GM12878 (cell line): ENCODE measurements at regions not wholly inside any gene's neighbourhood (a gene's known extent, or its start where the extent isn't known, plus 50 kb on each side); places are given as distances from the start of the nearest gene placed in this dataset.

ENCODE experiments used
- ASH2L ChIP-seq: fragments of 300-600, 200-600 bp; sonication (generic); IDR thresholded peaks from 2 replicates; pipeline ENCODE4 v1.6.1; 2017; ENCODE audit warnings: low read depth, mild to moderate bottlenecking, borderline replicate concordance
- BACH1 ChIP-seq: fragments of 450-650 bp; IDR thresholded peaks from 2 replicates; pipeline ENCODE4 v1.6.1; 2017; ENCODE audit warnings: mild to moderate bottlenecking, borderline replicate concordance
- CEBPB ChIP-seq, 2 experiments: fragments of 150-350 bp in 1 of 2; IDR thresholded peaks; 2 replicates each; pipeline ENCODE4 v1.6.1; 2012 to 2014; ENCODE audit warnings: low read depth in 2 of 2, low read length in 2 of 2, borderline replicate concordance in 1 of 2, inconsistent platforms in 1 of 2
- CREB1 ChIP-seq: IDR thresholded peaks from 2 replicates; pipeline ENCODE4 v1.6.1; 2012; ENCODE audit warnings: low read depth, mild to moderate bottlenecking, inconsistent platforms
- EED ChIP-seq: sonication (generic); IDR thresholded peaks from 2 replicates; pipeline ENCODE4 v1.6.1; 2016; ENCODE audit warnings: antibody characterized with exemption, low read depth
- ESRRA ChIP-seq: IDR thresholded peaks from 2 replicates; pipeline ENCODE4 v1.6.1; 2012; ENCODE audit warnings: mild to moderate bottlenecking, low read length, improper control_type of control experiment
- FOS ChIP-seq: IDR thresholded peaks from 3 replicates; pipeline ENCODE4 v1.6.1; 2011; ENCODE audit warnings: borderline replicate concordance; ENCODE audit not compliant: insufficient read length; ENCODE audit errors: extremely low read depth
- GATAD2B ChIP-seq: fragments of 450-650 bp; conservative IDR thresholded peaks from 2 replicates; pipeline ENCODE4 v1.6.1; 2017; ENCODE audit warnings: low read depth, mild to moderate bottlenecking, moderate library complexity
- HDGF ChIP-seq: fragments of 450-650 bp; IDR thresholded peaks from 2 replicates; pipeline ENCODE4 v1.6.1; 2016; ENCODE audit warnings: antibody characterized with exemption
- MYB ChIP-seq: fragments of 150-350 bp; IDR thresholded peaks from 2 replicates; pipeline ENCODE4 v1.6.1; 2014; ENCODE audit warnings: mild to moderate bottlenecking, low read depth, low read length, borderline replicate concordance
- RAD21 ChIP-seq: IDR thresholded peaks from 2 replicates; pipeline ENCODE4 v1.6.1; 2011; ENCODE audit warnings: mild to moderate bottlenecking, low read depth, low read length, moderate library complexity; ENCODE audit not compliant: insufficient read depth
- TAF1 ChIP-seq: IDR thresholded peaks from 2 replicates; pipeline ENCODE4 v1.6.1; 2011; ENCODE audit warnings: mild to moderate bottlenecking, low read depth, low read length, borderline replicate concordance
- TCF12 ChIP-seq: IDR thresholded peaks from 2 replicates; pipeline ENCODE4 v1.6.1; 2011; ENCODE audit warnings: low read depth, mild to moderate bottlenecking, low read length
- YBX1 ChIP-seq: fragments of 450-650 bp; IDR thresholded peaks from 2 replicates; pipeline ENCODE4 v1.6.1; 2016; ENCODE audit warnings: antibody characterized with exemption
- TF ChIP-seq, protein P1 (sequence below): fragments of 150-350 bp; IDR thresholded peaks from 2 replicates; pipeline ENCODE4 v1.6.1; 2016; ENCODE audit warnings: low read depth, low read length
- TF ChIP-seq, protein P2 (sequence below): IDR thresholded peaks from 2 replicates; pipeline ENCODE4 v1.6.1; 2012; ENCODE audit warnings: low read depth, low read length, improper control_type of control experiment
- TF ChIP-seq, protein P3 (sequence below): fragments of 450-650 bp; formaldehyde crosslinking; IDR thresholded peaks from 2 replicates; pipeline ENCODE4 v1.4.0; 2022; ENCODE audit warnings: mild to moderate bottlenecking, moderate library complexity
- TF ChIP-seq, protein P4 (sequence below): IDR thresholded peaks from 2 replicates; pipeline ENCODE4 v1.6.1; 2012; ENCODE audit warnings: low read length, inconsistent platforms
- TF ChIP-seq, protein P5 (sequence below): fragments of 450-650 bp; formaldehyde crosslinking; IDR thresholded peaks from 2 replicates; pipeline ENCODE4 v1.4.0; 2020; ENCODE audit warnings: mild to moderate bottlenecking, moderate library complexity

DNA sequence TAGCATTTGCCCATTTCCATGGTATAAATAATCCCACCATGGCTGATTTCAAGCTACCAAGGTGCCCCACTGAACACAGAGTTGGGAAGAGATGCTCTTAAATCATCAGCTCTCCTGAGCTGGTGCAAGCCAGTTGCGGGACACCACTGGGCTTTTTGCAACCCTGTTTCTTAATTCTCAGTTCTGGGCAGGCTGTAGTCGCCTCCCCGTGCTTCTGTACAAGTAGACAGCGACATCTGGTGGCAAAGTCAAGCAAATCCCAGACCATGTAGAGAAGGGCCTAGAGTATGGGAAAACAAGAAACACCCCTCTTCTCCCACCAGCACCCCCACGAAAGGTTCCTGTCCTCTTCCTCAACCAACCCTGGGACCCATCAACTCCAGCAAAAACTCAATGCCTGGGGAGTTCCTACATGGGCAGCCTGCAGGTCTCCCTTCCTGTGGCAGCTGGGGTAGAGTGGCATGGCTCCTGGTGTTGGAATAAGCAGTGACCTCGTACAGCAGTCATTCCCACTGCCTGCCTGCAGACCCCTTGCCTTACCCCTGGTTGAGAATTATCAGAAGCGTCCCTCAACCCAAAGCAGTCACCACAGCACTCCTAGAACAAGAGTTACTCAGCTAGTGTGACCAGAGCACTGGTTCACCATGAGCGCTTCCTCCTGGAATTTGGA, 68.4 kb downstream of the IGLL5 start (continued):
- no peak for TF ChIP-seq GATAD2B
- TF ChIP-seq FOS = no peak
- TF ChIP-seq RAD21 = peak; percentile 97
- TF ChIP-seq HDGF = no peak
- TF ChIP-seq TCF12 = no peak
- 0 out of 2 replicates have a peak, but pooled peaks have one; percentile 16 for TF ChIP-seq TAF1
- TF ChIP-seq, protein P1, sequence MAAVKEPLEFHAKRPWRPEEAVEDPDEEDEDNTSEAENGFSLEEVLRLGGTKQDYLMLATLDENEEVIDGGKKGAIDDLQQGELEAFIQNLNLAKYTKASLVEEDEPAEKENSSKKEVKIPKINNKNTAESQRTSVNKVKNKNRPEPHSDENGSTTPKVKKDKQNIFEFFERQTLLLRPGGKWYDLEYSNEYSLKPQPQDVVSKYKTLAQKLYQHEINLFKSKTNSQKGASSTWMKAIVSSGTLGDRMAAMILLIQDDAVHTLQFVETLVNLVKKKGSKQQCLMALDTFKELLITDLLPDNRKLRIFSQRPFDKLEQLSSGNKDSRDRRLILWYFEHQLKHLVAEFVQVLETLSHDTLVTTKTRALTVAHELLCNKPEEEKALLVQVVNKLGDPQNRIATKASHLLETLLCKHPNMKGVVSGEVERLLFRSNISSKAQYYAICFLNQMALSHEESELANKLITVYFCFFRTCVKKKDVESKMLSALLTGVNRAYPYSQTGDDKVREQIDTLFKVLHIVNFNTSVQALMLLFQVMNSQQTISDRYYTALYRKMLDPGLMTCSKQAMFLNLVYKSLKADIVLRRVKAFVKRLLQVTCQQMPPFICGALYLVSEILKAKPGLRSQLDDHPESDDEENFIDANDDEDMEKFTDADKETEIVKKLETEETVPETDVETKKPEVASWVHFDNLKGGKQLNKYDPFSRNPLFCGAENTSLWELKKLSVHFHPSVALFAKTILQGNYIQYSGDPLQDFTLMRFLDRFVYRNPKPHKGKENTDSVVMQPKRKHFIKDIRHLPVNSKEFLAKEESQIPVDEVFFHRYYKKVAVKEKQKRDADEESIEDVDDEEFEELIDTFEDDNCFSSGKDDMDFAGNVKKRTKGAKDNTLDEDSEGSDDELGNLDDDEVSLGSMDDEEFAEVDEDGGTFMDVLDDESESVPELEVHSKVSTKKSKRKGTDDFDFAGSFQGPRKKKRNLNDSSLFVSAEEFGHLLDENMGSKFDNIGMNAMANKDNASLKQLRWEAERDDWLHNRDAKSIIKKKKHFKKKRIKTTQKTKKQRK = no peak
- TF ChIP-seq YBX1 = no peak
- TF ChIP-seq EED = no peak
- no peak for TF ChIP-seq CREB1
- TF ChIP-seq MYB = no peak
- TF ChIP-seq, protein P2, sequence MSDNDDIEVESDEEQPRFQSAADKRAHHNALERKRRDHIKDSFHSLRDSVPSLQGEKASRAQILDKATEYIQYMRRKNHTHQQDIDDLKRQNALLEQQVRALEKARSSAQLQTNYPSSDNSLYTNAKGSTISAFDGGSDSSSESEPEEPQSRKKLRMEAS = no peak
- TF ChIP-seq, protein P3, sequence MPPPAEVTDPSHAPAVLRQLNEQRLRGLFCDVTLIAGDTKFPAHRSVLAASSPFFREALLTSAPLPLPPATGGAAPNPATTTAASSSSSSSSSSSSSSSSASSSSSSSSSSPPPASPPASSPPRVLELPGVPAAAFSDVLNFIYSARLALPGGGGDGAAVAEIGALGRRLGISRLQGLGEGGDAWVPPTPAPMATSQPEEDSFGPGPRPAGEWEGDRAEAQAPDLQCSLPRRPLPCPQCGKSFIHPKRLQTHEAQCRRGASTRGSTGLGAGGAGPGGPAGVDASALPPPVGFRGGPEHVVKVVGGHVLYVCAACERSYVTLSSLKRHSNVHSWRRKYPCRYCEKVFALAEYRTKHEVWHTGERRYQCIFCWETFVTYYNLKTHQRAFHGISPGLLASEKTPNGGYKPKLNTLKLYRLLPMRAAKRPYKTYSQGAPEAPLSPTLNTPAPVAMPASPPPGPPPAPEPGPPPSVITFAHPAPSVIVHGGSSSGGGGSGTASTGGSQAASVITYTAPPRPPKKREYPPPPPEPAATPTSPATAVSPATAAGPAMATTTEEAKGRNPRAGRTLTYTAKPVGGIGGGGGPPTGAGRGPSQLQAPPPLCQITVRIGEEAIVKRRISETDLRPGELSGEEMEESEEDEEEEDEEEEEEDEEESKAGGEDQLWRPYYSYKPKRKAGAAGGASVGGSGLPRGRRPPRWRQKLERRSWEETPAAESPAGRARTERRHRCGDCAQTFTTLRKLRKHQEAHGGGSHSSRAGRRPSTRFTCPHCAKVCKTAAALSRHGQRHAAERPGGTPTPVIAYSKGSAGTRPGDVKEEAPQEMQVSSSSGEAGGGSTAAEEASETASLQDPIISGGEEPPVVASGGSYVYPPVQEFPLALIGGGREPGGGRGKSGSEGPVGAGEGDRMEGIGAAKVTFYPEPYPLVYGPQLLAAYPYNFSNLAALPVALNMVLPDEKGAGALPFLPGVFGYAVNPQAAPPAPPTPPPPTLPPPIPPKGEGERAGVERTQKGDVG = no peak
- no peak for TF ChIP-seq ASH2L
- no peak for TF ChIP-seq BACH1
- TF ChIP-seq CEBPB (IDR thresholded peaks at IDR 0.05; ENCODE audit: borderline replicate concordance in 1 of 2, low read depth in 2 of 2, low read length in 2 of 2) = no peak
- TF ChIP-seq, protein P4, sequence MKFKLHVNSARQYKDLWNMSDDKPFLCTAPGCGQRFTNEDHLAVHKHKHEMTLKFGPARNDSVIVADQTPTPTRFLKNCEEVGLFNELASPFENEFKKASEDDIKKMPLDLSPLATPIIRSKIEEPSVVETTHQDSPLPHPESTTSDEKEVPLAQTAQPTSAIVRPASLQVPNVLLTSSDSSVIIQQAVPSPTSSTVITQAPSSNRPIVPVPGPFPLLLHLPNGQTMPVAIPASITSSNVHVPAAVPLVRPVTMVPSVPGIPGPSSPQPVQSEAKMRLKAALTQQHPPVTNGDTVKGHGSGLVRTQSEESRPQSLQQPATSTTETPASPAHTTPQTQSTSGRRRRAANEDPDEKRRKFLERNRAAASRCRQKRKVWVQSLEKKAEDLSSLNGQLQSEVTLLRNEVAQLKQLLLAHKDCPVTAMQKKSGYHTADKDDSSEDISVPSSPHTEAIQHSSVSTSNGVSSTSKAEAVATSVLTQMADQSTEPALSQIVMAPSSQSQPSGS = no peak
- 0 out of 2 replicates have a peak, but pooled peaks have one; percentile 19 for TF ChIP-seq ESRRA
- TF ChIP-seq, protein P5, sequence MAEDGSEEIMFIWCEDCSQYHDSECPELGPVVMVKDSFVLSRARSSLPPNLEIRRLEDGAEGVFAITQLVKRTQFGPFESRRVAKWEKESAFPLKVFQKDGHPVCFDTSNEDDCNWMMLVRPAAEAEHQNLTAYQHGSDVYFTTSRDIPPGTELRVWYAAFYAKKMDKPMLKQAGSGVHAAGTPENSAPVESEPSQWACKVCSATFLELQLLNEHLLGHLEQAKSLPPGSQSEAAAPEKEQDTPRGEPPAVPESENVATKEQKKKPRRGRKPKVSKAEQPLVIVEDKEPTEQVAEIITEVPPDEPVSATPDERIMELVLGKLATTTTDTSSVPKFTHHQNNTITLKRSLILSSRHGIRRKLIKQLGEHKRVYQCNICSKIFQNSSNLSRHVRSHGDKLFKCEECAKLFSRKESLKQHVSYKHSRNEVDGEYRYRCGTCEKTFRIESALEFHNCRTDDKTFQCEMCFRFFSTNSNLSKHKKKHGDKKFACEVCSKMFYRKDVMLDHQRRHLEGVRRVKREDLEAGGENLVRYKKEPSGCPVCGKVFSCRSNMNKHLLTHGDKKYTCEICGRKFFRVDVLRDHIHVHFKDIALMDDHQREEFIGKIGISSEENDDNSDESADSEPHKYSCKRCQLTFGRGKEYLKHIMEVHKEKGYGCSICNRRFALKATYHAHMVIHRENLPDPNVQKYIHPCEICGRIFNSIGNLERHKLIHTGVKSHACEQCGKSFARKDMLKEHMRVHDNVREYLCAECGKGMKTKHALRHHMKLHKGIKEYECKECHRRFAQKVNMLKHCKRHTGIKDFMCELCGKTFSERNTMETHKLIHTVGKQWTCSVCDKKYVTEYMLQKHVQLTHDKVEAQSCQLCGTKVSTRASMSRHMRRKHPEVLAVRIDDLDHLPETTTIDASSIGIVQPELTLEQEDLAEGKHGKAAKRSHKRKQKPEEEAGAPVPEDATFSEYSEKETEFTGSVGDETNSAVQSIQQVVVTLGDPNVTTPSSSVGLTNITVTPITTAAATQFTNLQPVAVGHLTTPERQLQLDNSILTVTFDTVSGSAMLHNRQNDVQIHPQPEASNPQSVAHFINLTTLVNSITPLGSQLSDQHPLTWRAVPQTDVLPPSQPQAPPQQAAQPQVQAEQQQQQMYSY (CRISPR knock-in tag) = no peak
